K562 (cell line): ENCODE measurements at regions not wholly inside any gene's neighbourhood (a gene's known extent, or its start where the extent isn't known, plus 50 kb on each side); places are given as distances from the start of the nearest gene placed in this dataset.
A peak's percentile ranks its signal among the peaks of the same experiment; 100 is the strongest.

Experiments used
- ATAC-seq: fragments of 200-7000 bp; cut with Tn5 transposase; 3 replicates; pipeline ENCODE4 v1.9.1; 2020; ENCODE audit warnings: moderate library complexity
- BruUV-seq: library from RNA; stranded (reverse); fragments of 400-500 nt; replicated peaks from 2 replicates; lab custom pipeline; 2021; lab: Mats Ljungman, UMichigan
- CTCF ChIA-PET: fragments of 300-600 bp; formaldehyde crosslinking; extraction: SDS; loops from one replicate; lab custom pipeline; 2021; ENCODE audit warnings: low intra/inter-chr PET ratio; lab: Yijun Ruan, JAX
- POLR2A ChIA-PET: fragments of 300-600, 350-650 bp; sonication (Branson Sonifier 250); formaldehyde crosslinking; extraction: SDS; loops from one replicate; lab custom pipeline; 2021; ENCODE audit warnings: antibody characterized with exemption, inconsistent platforms; lab: Yijun Ruan, JAX
- DNase-seq, 4 experiments: peaks; one replicate each; pipeline versions ENCODE4 v3.0.0 to v3.0.0-alpha.2; 2011 to 2018; ENCODE audit warnings: low spot score in 3 of 4, mixed read lengths in 3 of 4; ENCODE audit errors: extremely low read depth in 1 of 4
- FAIRE-seq: peaks from 2 replicates; lab custom pipeline; 2011; peaks lifted over from hg19 to GRCh38; lab: Jason Lieb, UNC
- H2AFZ ChIP-seq: 2 replicates; pipeline ENCODE4 v1.6.0; 2011; ENCODE audit warnings: low read depth, low read length, control low read depth, inconsistent platforms
- H3K27ac ChIP-seq: fragments of 200-600 bp; 3 replicates; pipeline ENCODE4 v1.8.0; 2011; ENCODE audit warnings: low read depth, mild to moderate bottlenecking, control low read depth, inconsistent platforms, low read length, moderate library complexity, mixed read lengths; ENCODE audit errors: extremely low read depth
- H3K27me3 ChIP-seq, 2 experiments: fragments of 300-600 bp in 1 of 2; 2 replicates in 1 of 2; 3 replicates in 1 of 2; pipeline versions ENCODE4 v1.6.0 to v1.8.0; 2011; ENCODE audit warnings: inconsistent platforms in 2 of 2, low read length in 2 of 2, mild to moderate bottlenecking in 1 of 2, mixed read lengths in 1 of 2, moderate library complexity in 1 of 2; ENCODE audit not compliant: control insufficient read depth in 2 of 2, insufficient read depth in 2 of 2
- H3K36me3 ChIP-seq: fragments of 300-600 bp; 3 replicates; pipeline ENCODE4 v1.8.0; 2011; ENCODE audit warnings: mild to moderate bottlenecking, low read length, inconsistent platforms; ENCODE audit not compliant: control insufficient read depth, insufficient read depth
- H3K4me1 ChIP-seq, 2 experiments: fragments of 200-600 bp in 1 of 2; replicated peaks in 1 of 2; 2 replicates in 1 of 2; 3 replicates in 1 of 2; pipeline versions ENCODE4 v1.5.1 to v1.8.0; 2011; ENCODE audit warnings: inconsistent platforms in 2 of 2, low read length in 2 of 2, mild to moderate bottlenecking in 1 of 2, mixed read lengths in 1 of 2, moderate library complexity in 1 of 2; ENCODE audit not compliant: control insufficient read depth in 2 of 2, insufficient read depth in 2 of 2
- H3K4me2 ChIP-seq: 2 replicates; pipeline ENCODE4 v1.6.1; 2011; ENCODE audit warnings: low read length, control low read depth, inconsistent platforms, mixed read lengths; ENCODE audit not compliant: insufficient read depth
- H3K4me3 ChIP-seq: fragments of 200-600 bp; sonication (generic), shearing (Covaris generic); 2 replicates; pipeline ENCODE4 v1.5.1; 2016; ENCODE audit warnings: control low read depth, inconsistent platforms
- H3K79me2 ChIP-seq: fragments of 200-600 bp; 3 replicates; pipeline ENCODE4 v1.8.0; 2011; ENCODE audit warnings: low read length, inconsistent platforms; ENCODE audit not compliant: control insufficient read depth, insufficient read depth
- H3K9ac ChIP-seq, 2 experiments: 2 replicates each; pipeline versions ENCODE4 v1.6.0 to v1.6.1; 2011; ENCODE audit warnings: low read depth in 2 of 2, low read length in 2 of 2, control low read depth in 1 of 2, inconsistent platforms in 1 of 2, mild to moderate bottlenecking in 1 of 2, mixed read lengths in 1 of 2; ENCODE audit not compliant: insufficient read depth in 1 of 2
- H3K9me1 ChIP-seq: one replicate; pipeline ENCODE4 v1.6.0; 2011; ENCODE audit warnings: inconsistent platforms, mild to moderate bottlenecking, low read length, moderate library complexity; ENCODE audit not compliant: control insufficient read depth, insufficient read depth
- H3K9me3 ChIP-seq: replicated peaks from 2 replicates; pipeline ENCODE4 v1.5.1; 2011; ENCODE audit warnings: low read depth, low read length, inconsistent platforms; ENCODE audit not compliant: control insufficient read depth, insufficient read depth
- H4K20me1 ChIP-seq: replicated peaks from 2 replicates; pipeline ENCODE4 v1.6.1; 2011; ENCODE audit warnings: low read length, inconsistent platforms, mixed read lengths; ENCODE audit not compliant: control insufficient read depth, insufficient read depth
- CCNT2 ChIP-seq: IDR thresholded peaks from 2 replicates; pipeline ENCODE4 v1.6.1; 2011; ENCODE audit warnings: borderline replicate concordance, low read depth, mild to moderate bottlenecking, moderate library complexity, mixed read lengths, low read length; ENCODE audit not compliant: insufficient read length; ENCODE audit errors: extremely low read depth
- MAFK ChIP-seq: IDR thresholded peaks from 2 replicates; pipeline ENCODE4 v1.6.1; 2011; ENCODE audit warnings: low read length, improper control_type of control experiment
- NFATC3 ChIP-seq: fragments of 450-650 bp; IDR thresholded peaks from 2 replicates; pipeline ENCODE4 v1.6.1; 2017; ENCODE audit warnings: mild to moderate bottlenecking
- NFXL1 ChIP-seq: fragments of 450-650 bp; formaldehyde crosslinking; IDR thresholded peaks from 2 replicates; pipeline ENCODE4 v1.4.0; 2021; ENCODE audit warnings: mild to moderate bottlenecking
- NKRF ChIP-seq: fragments of 450-650 bp; IDR thresholded peaks from 2 replicates; pipeline ENCODE4 v1.6.1; 2016; ENCODE audit warnings: borderline replicate concordance
- PRPF4 ChIP-seq: fragments of 200-400 bp; formaldehyde crosslinking; IDR thresholded peaks from one replicate; pipeline ENCODE4 v1.6.1; 2017; ENCODE audit warnings: low read length, low read depth, mild to moderate bottlenecking; ENCODE audit not compliant: insufficient read depth, poor library complexity, severe bottlenecking
- SAP30 ChIP-seq: fragments of 200-600 bp; sonication (generic); IDR thresholded peaks from 2 replicates; pipeline ENCODE4 v1.6.1; 2012; ENCODE audit warnings: borderline replicate concordance, low read depth, mild to moderate bottlenecking, moderate library complexity, low read length, control low read depth, inconsistent platforms; ENCODE audit not compliant: insufficient read depth, poor library complexity, severe bottlenecking
- SNAPC5 ChIP-seq: fragments of 250-450 bp; sonication (Bioruptor Pico); IDR thresholded peaks from 2 replicates; pipeline ENCODE4 v1.8.0; 2021; ENCODE audit warnings: moderate library complexity, mild to moderate bottlenecking, inconsistent platforms
- TFE3 ChIP-seq: fragments of 450-650 bp; formaldehyde crosslinking; IDR thresholded peaks from 2 replicates; pipeline ENCODE4 v1.4.0; 2020; ENCODE audit warnings: mild to moderate bottlenecking, mixed read lengths
- WHSC1 ChIP-seq: IDR thresholded peaks from one replicate; pipeline ENCODE4 v1.6.1; 2012; ENCODE audit warnings: low read length, control low read depth, inconsistent platforms
- ZBED1 ChIP-seq: IDR thresholded peaks from 2 replicates; pipeline ENCODE4 v1.6.1; 2014
- ZNF668 ChIP-seq: fragments of 250-450 bp; sonication (Bioruptor Pico); IDR thresholded peaks from 2 replicates; pipeline ENCODE4 v1.8.0; 2022; ENCODE audit warnings: mild to moderate bottlenecking, inconsistent platforms
- WGBS: fragments of 100-300 bp; shearing (Covaris generic); methylation state at CpG from one replicate; pipeline ENCODE4 v1.1.6; 2016; ENCODE audit warnings: low coverage, mixed read lengths; ENCODE audit not compliant: insufficient coverage; ENCODE audit errors: missing lambda C conversion rate; 5-methylcytosine and 5-hydroxymethylcytosine counted together
- in situ Hi-C: fragments of 300-500 bp; cut with MboI; formaldehyde crosslinking; loops from 4 replicates; pipeline ENCODE4 v1.15.0; 2018; ENCODE audit warnings: inconsistent platforms, mixed read lengths
- intact Hi-C: fragments of 100-400 bp; cut with micrococcal nuclease; formaldehyde crosslinking; loops from 2 replicates; pipeline ENCODE4 v1.14.2; 2022

- FAIRE-seq (no peak), DNase-seq (no peak), ATAC-seq (no peak)
- POLR2A ChIA-PET, result no interaction called here
- Histone ChIP-seq H4K20me1 (no peaks in the 10 kb centered on the region), H2AFZ (no peak overlapping the region), H3K27me3 (no peaks in the 10 kb centered on the region), H3K4me2 (no peak overlapping the region), H3K4me1 (no peaks in the 10 kb centered on the region), H3K79me2 (no peaks in the 10 kb centered on the region), H3K9me1 (no peaks in the 10 kb centered on the region), H3K27ac (no peak overlapping the region), H3K4me3 (no peak overlapping the region), H3K9me3 (no peaks in the 10 kb centered on the region; the same call in 1 of the 2 replicates), H3K36me3 (no peaks in the 10 kb centered on the region), H3K9ac (no peak overlapping the region)
- intact Hi-C loops, result no loop called here
- 8% methylated on average over 1 of the region's 1 CpG for WGBS
- CTCF ChIA-PET, result no interaction called here
- in situ Hi-C loops, result no loop called here
- peak; percentile 25; the same call in 1 of the 2 replicates for TF ChIP-seq TFE3 (CRISPR knock-in tag)
- TF ChIP-seq NFXL1 (CRISPR knock-in tag), result no peak
- TF ChIP-seq ZBED1, result no peak
- TF ChIP-seq SNAPC5, result no peak
- no peak for TF ChIP-seq WHSC1
- BruUV-seq, result no TSS peak
Measured at GRCh38 chr16:64047878-64048277, 1074.0 kb downstream of the CDH11 start.

GRCh38 chr16:64047207-64047606, 1074.7 kb downstream of the CDH11 start:
- Histone ChIP-seq H3K4me3 (no peak overlapping the region), H3K36me3 (no peaks in the 10 kb centered on the region), H3K9me3 (no peaks in the 10 kb centered on the region; the same call in 1 of the 2 replicates), H3K27ac (no peak overlapping the region), H3K4me2 (no peak overlapping the region), H3K27me3 (no peaks in the 10 kb centered on the region), H4K20me1 (no peaks in the 10 kb centered on the region), H2AFZ (no peak overlapping the region), H3K4me1 (no peaks in the 10 kb centered on the region), H3K9me1 (no peaks in the 10 kb centered on the region), H3K79me2 (no peaks in the 10 kb centered on the region), H3K9ac (no peak overlapping the region)
- ATAC-seq (no peak), FAIRE-seq (no peak), DNase-seq (no peak)
- no TSS peak for BruUV-seq
- ChIA-PET CTCF (no interaction called here), POLR2A (no interaction called here)
- intact Hi-C loops (no loop called here), in situ Hi-C loops (no loop called here)
- 0% methylated on average over 1 of the region's 1 CpG for WGBS
- TF ChIP-seq SAP30, result no peak
- TF ChIP-seq ZNF668 (CRISPR knock-in tag), result no peak
- no peak for TF ChIP-seq CCNT2
- TF ChIP-seq MAFK, result no peak
- TF ChIP-seq NFATC3, result no peak
- no peak for TF ChIP-seq PRPF4
- no peak for TF ChIP-seq NKRF
